Activated B cell treated with CpG ODN at 0.5 μM for 24 hours (primary cell): ENCODE measurements at regions not wholly inside any gene's neighbourhood (a gene's known extent, or its start where the extent isn't known, plus 50 kb on each side); places are given as distances from the start of the nearest gene placed in this dataset.

Experiments
- ATAC-seq: fragments of 200-7000 bp; cut with Tn5 transposase; one replicate; pipeline ENCODE4 v1.10.0; 2021; ENCODE audit warnings: low read depth, mild to moderate bottlenecking, moderate library complexity
- CTCF ChIA-PET: fragments of 350-600 bp; sonication (Branson Sonifier 250); formaldehyde crosslinking; loops from one replicate; lab custom pipeline; 2021; ENCODE audit warnings: antibody characterized with exemption; lab: Charles Lee
- POLR2A ChIA-PET: fragments of 350-600 bp; sonication (Branson Sonifier 250); formaldehyde crosslinking; loops from one replicate; lab custom pipeline; 2021; ENCODE audit warnings: antibody characterized with exemption; lab: Charles Lee
- DNase-seq: peaks from one replicate; pipeline ENCODE4 v3.0.0; 2022
- H3K27ac Mint-ChIP-seq: one replicate; pipeline ENCODE4 v1.8.0; 2020; ENCODE audit warnings: mixed read lengths
- H3K27me3 Mint-ChIP-seq: one replicate; pipeline ENCODE4 v1.8.0; 2021; ENCODE audit warnings: mixed read lengths
- H3K36me3 Mint-ChIP-seq: one replicate; pipeline ENCODE4 v1.8.0; 2021; ENCODE audit warnings: low read depth, mixed read lengths
- H3K4me1 Mint-ChIP-seq: one replicate; pipeline ENCODE4 v1.8.0; 2021; ENCODE audit warnings: mixed read lengths
- H3K4me3 Mint-ChIP-seq: one replicate; pipeline ENCODE4 v1.8.0; 2020; ENCODE audit warnings: mild to moderate bottlenecking, mixed read lengths
- H3K9me3 Mint-ChIP-seq: one replicate; pipeline ENCODE4 v1.8.0; 2020; ENCODE audit warnings: mixed read lengths
- intact Hi-C: fragments of 100-400 bp; cut with micrococcal nuclease; formaldehyde crosslinking; loops from one replicate; pipeline ENCODE4 v1.15.1; 2024
- TF ChIP-seq, protein P1 (sequence below): fragments of 200-600 bp; IDR thresholded peaks from one replicate; pipeline ENCODE4 v1.8.0; 2022; ENCODE audit warnings: antibody characterized with exemption, mild to moderate bottlenecking

DNA sequence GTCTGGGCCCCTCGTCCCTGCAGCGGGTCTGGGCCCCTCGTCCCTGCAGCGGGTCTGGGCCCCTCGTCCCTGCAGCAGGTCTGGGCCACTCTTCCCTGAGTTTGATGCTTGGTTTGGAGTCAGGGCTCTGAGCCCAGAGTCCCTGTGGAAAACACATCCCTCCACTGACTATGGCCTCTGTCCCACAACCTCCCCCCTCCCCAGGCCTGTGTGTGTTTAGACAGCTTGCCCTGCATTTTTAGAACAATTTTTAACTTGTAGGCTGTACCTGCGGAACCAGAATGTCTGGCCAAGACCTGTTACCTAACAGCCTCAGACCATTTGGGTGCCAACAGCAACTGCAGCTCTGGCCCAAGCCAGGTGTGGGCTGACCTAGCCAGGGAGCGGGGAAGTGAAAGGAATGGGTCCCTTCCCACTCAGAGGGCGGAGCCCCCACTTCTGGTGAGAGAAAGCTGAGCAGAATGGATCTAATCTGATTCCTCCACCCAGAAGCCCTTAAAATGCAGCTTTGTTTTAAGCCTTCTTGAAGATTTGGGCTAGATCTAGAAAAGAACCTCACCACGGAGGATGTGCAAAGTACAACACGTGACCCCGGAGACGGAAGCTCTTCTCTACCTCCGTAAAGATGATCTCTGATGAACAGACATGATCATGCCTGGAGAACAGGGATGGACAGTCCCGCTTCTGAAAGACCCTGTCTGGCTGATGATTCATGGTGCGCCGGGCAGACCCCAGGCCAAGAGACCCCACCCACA lies 60.5 kb upstream of the TFRC start:
- DNase-seq (no peak), ATAC-seq (no peak)
- intact Hi-C loops: no loop called here
- no peaks in the 10 kb centered on the region for H3K36me3 Mint-ChIP-seq
- no peak overlapping the region for H3K4me3 Mint-ChIP-seq
- H3K27ac Mint-ChIP-seq: no peak overlapping the region
- no peaks in the 10 kb centered on the region for H3K9me3 Mint-ChIP-seq
- TF ChIP-seq, protein P1, sequence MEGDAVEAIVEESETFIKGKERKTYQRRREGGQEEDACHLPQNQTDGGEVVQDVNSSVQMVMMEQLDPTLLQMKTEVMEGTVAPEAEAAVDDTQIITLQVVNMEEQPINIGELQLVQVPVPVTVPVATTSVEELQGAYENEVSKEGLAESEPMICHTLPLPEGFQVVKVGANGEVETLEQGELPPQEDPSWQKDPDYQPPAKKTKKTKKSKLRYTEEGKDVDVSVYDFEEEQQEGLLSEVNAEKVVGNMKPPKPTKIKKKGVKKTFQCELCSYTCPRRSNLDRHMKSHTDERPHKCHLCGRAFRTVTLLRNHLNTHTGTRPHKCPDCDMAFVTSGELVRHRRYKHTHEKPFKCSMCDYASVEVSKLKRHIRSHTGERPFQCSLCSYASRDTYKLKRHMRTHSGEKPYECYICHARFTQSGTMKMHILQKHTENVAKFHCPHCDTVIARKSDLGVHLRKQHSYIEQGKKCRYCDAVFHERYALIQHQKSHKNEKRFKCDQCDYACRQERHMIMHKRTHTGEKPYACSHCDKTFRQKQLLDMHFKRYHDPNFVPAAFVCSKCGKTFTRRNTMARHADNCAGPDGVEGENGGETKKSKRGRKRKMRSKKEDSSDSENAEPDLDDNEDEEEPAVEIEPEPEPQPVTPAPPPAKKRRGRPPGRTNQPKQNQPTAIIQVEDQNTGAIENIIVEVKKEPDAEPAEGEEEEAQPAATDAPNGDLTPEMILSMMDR: no peak
- CTCF ChIA-PET: no interaction called here
- POLR2A ChIA-PET: no interaction called here
- H3K27me3 Mint-ChIP-seq: no peaks in the 10 kb centered on the region
- H3K4me1 Mint-ChIP-seq: peaks cover 33% of the 10 kb centered on the region

DNA sequence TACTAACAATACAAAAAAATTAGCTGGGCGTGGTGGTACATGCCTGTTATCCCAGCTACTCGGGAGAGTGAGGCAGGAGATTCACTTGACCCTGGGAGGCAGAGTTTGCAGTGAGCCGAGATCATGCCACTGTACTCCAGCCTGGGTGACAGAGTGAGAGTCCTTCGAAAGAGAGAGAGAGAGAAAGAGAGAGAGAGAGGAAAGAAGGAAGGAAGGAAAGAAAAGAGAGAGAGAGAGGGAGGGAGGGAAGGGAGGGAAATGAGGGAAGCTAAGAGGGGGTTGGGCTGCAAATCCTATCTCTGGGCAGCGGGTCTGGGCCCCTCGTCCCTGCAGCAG lies 59.9 kb upstream of the TFRC start:
- no peak for ATAC-seq
- TF ChIP-seq, protein P1: no peak
- DNase-seq: no peak
- intact Hi-C loops: no loop called here
- POLR2A ChIA-PET: no interaction called here
- Mint-ChIP-seq H3K9me3 (no peaks in the 10 kb centered on the region), H3K36me3 (no peaks in the 10 kb centered on the region), H3K4me3 (no peak overlapping the region), H3K27me3 (no peaks in the 10 kb centered on the region), H3K4me1 (peaks cover 33% of the 10 kb centered on the region), H3K27ac (peak overlapping the region; percentile 13)
- CTCF ChIA-PET: no interaction called here

DNA sequence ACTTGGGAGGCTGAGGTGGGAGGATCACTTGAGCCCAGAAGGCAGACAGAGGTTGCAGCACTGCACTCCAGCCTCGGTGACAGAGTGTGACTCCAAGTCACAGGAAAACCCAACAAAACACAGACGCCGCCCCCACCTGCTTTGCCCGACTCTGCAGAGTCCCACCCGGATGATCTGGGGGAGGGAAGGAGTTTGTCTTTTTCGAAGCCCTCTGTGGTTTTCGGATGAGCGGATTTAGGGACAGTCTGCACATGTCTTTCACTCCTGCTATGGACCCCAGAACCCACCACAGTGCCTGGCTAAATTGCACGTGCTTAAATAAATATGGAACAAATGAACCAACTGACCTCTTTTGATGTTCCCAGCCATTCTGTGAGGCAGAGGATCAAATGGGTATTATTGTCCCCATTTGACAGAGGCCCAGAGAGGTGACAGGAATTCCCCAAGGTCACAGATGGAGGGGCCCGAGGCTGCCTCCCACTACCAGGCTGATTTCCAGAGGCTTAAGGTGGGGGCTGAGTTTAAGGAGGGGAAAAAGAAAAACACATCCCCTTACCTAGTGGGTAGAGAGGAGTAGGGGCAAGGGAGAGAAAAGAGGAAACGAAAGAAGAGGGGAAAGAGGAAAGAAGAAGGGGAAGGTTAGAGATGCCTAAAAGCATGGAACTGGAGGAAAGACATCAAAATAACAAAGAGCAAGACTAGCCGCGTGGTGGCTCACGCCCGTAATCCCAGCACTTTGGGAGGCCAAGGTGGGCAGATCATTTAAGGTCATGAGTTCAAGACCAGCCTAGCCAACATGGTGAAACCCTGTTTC lies 59.4 kb upstream of the TFRC start:
- DNase-seq (no peak), ATAC-seq (peak; percentile 31)
- intact Hi-C loops: no loop called here
- Mint-ChIP-seq H3K27ac (peak overlapping the region; percentile 13), H3K4me3 (no peak overlapping the region), H3K36me3 (no peaks in the 10 kb centered on the region), H3K9me3 (no peaks in the 10 kb centered on the region), H3K4me1 (peaks cover 33% of the 10 kb centered on the region), H3K27me3 (no peaks in the 10 kb centered on the region)
- CTCF ChIA-PET: no interaction called here
- POLR2A ChIA-PET: no interaction called here
- TF ChIP-seq, protein P1: no peak

DNA sequence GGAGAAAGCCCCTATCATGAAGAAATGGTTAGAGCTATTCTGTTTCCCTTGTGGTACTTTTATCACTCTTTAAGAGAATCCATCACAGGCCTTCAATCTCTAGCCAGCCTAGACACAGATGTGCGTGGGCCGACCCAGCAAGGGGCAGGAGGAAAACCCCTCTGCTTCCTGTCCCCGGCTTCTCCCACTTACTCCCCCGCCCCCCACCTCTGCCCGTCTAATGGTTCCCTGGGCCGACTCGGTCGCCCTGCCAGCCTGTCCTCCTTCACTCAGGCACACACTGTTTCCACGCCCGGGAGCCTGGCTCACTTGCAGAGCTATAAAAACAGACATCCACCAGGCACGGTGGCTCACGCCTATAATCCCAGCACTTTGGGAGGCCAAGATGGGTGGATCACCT lies 58.3 kb upstream of the TFRC start:
- peak; percentile 45 for ATAC-seq
- TF ChIP-seq, protein P1: no peak
- Mint-ChIP-seq H3K36me3 (no peaks in the 10 kb centered on the region), H3K4me1 (peaks cover 29% of the 10 kb centered on the region), H3K9me3 (no peaks in the 10 kb centered on the region), H3K4me3 (no peak overlapping the region), H3K27me3 (no peaks in the 10 kb centered on the region), H3K27ac (peak overlapping the region; percentile 18)
- intact Hi-C loops: no loop called here
- ChIA-PET CTCF (interaction anchor here (1.3 kb wide), 1 partner anchor 68 kb away, joined by 3 read pairs; no protein-coding TSS in a partner anchor), POLR2A (interaction anchor here (0.5 kb wide), 1 partner anchor 41 kb away, joined by 3 read pairs; no protein-coding TSS in a partner anchor)
- DNase-seq: no peak

DNA sequence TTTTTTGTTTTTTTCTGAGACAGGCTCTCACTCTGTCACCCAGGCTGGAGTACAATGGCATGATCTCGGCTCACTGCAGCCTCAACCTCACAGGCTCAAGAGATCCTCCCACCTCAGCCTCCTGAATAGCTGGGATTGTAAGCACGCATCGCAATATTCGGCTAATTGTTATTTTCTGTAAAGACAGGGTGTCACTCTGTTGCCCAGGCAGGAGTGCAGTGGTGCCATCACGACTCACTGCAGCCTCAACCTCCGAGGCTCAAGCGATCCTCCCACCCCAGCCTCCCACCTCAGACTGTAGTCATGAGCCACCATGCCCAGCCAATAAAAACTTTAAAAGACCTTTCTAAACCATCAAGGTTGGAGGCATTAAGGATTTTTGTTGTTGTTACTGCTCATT lies 57.4 kb upstream of the TFRC start:
- no peak for ATAC-seq
- no peaks in the 10 kb centered on the region for H3K36me3 Mint-ChIP-seq
- intact Hi-C loops: no loop called here
- H3K9me3 Mint-ChIP-seq: no peaks in the 10 kb centered on the region
- peaks cover 29% of the 10 kb centered on the region for H3K4me1 Mint-ChIP-seq
- ChIA-PET POLR2A (no interaction called here), CTCF (interaction anchor here (1.3 kb wide), 1 partner anchor 67 kb away, joined by 3 read pairs; no protein-coding TSS in a partner anchor)
- H3K4me3 Mint-ChIP-seq: no peak overlapping the region
- no peaks in the 10 kb centered on the region for H3K27me3 Mint-ChIP-seq
- no peak for DNase-seq
- TF ChIP-seq, protein P1: no peak
- H3K27ac Mint-ChIP-seq: no peak overlapping the region
